ENCODE measurements at regions not wholly inside any gene's neighbourhood (a gene's known extent, or its start where the extent isn't known, plus 50 kb on each side); places are given as distances from the start of the nearest gene placed in this dataset.
A peak's percentile ranks its signal among the peaks of the same experiment; 100 is the strongest.
"Not testable (repeated sequence)": the region's sequence is repeated elsewhere in the genome, so short reads cannot be mapped to it uniquely, and the experiment has no call there.

DNA sequence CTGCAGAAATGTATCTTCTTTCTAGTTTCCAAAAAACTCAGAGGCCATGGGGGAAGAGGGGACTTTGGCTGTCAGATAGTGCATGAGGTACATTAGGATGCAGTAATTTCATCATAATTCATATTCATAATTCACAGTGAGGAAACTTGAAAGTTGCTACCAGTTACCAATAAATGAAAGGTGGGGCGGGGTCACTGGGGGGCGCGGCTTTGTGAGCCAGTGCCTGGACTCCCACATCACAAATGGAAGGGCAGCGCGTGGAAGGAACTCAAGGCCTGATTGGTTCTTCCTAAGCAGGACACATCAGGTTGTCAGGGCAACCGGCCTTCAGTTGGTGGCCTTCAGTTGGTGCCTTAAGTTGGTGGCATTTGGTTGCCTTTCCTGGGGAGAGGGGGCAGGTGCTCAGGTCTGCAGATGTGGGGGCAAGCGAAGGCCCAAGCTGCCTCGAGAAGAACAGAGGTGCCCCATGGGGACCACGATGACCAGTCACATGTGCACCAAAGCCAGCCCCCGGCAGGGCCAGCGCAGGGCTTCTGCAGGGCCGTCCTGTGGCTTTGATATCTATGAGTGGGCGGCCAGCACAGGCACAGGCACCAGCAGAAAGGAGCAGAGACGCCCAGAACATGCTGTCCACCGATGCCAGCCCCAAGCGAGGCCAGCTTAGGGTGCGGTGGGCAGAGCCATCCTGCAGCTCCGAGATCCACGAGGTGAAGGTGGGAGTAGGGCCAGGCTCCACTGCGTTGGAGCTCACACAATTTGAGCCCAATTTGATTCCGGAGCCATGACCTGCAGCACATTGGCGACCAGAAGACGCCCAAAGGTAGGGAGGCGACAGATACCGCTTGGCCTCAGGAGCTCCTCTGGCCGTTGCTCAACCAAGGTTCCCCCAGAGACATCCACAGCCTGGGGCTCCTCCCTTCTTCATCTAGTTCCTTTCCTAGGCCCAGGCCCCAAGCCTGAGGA is 3248.2 kb upstream of the OR11H1 start:
- DNase-seq; H3K4me2 ChIP-seq; H3F3A ChIP-seq (ENCODE audit: insufficient read depth, low read depth); CTCF ChIA-PET; H3K27me3 ChIP-seq (ENCODE audit: insufficient read depth, low read depth); H3K4me3 ChIP-seq; H2AFZ ChIP-seq; H3K79me2 ChIP-seq (ENCODE audit: low read depth); H3K9me2 ChIP-seq (ENCODE audit: insufficient read depth); H4K20me1 ChIP-seq (ENCODE audit: insufficient read depth); BruUV-seq (replicated peaks); H3K27ac ChIP-seq; H3K9me3 ChIP-seq (ENCODE audit: insufficient read depth, low read depth); POLR2A ChIA-PET (ENCODE audit: unreplicated experiment); H3K4me1 ChIP-seq (replicated peaks; ENCODE audit: insufficient read depth); intact Hi-C loops (cut with micrococcal nuclease; ENCODE audit: unreplicated experiment); H3K36me3 ChIP-seq (ENCODE audit: low read depth): not testable (repeated sequence)

DNA sequence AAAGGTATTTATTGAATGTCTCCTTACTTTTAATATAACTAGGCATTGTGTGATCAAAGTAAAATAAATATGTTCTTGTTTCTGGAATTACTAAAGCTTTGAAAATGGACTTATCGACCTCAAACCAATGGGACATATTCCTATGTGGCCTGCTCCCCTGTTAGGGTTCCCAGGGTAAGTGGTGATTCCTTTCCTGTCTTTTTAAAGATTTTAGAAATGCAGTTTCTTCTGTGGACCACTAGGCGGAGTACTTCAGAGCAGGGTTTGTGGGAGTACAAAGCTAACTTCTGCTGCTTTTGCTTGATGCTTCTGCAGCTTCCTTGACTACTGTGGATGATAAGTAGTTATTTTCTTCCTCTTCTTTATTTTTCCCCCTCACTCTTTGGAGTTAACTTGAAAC is 3243.3 kb upstream of the OR11H1 start:
- CTCF ChIA-PET: not testable (repeated sequence)

DNA sequence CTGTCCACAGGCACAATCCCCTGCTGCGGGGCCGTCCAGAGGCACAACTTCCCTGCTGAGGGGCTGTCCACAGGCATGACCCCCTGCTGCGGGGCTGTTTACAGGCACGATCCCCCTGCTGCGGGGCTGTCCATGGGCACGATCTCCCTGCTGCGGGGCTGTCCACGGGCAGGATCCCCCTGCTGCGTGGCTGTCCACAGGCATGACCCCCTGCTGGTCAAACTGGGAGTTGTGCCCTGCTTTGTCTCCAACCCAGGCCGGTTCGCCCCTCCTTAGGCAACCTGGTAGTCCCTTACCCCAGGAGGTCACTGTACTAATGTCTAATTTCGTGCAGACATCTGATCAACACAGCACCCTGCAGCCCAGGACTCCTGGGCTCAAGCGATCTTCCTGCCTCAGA is 3230.6 kb upstream of the OR11H1 start:
- H3K9me2 ChIP-seq (ENCODE audit: insufficient read depth); H3K4me3 ChIP-seq; H3K27me3 ChIP-seq (ENCODE audit: insufficient read depth, low read depth); H3K36me3 ChIP-seq (ENCODE audit: low read depth); DNase-seq; H4K20me1 ChIP-seq (ENCODE audit: insufficient read depth); H3K27ac ChIP-seq; POLR2A ChIA-PET (ENCODE audit: unreplicated experiment); H3K4me2 ChIP-seq; H3K9me3 ChIP-seq (ENCODE audit: insufficient read depth, low read depth); intact Hi-C loops (cut with micrococcal nuclease; ENCODE audit: unreplicated experiment); H2AFZ ChIP-seq; H3F3A ChIP-seq (ENCODE audit: insufficient read depth, low read depth); H3K79me2 ChIP-seq (ENCODE audit: low read depth); BruUV-seq (replicated peaks); CTCF ChIA-PET; H3K4me1 ChIP-seq (replicated peaks; ENCODE audit: insufficient read depth): not testable (repeated sequence)
- TF ChIP-seq, protein P1, sequence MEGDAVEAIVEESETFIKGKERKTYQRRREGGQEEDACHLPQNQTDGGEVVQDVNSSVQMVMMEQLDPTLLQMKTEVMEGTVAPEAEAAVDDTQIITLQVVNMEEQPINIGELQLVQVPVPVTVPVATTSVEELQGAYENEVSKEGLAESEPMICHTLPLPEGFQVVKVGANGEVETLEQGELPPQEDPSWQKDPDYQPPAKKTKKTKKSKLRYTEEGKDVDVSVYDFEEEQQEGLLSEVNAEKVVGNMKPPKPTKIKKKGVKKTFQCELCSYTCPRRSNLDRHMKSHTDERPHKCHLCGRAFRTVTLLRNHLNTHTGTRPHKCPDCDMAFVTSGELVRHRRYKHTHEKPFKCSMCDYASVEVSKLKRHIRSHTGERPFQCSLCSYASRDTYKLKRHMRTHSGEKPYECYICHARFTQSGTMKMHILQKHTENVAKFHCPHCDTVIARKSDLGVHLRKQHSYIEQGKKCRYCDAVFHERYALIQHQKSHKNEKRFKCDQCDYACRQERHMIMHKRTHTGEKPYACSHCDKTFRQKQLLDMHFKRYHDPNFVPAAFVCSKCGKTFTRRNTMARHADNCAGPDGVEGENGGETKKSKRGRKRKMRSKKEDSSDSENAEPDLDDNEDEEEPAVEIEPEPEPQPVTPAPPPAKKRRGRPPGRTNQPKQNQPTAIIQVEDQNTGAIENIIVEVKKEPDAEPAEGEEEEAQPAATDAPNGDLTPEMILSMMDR (conservative IDR thresholded peaks at IDR 0.05): 0 out of 2 replicates have a peak, but pooled peaks have one; percentile 31

More for the DNA sequence above, 3243.3 kb upstream of the OR11H1 start:
- H2AFZ ChIP-seq; H3K4me1 ChIP-seq (replicated peaks; ENCODE audit: insufficient read depth); H3K36me3 ChIP-seq (ENCODE audit: low read depth); H3K9me2 ChIP-seq (ENCODE audit: insufficient read depth); intact Hi-C loops (cut with micrococcal nuclease; ENCODE audit: unreplicated experiment); H3F3A ChIP-seq (ENCODE audit: insufficient read depth, low read depth); H3K4me3 ChIP-seq; H3K79me2 ChIP-seq (ENCODE audit: low read depth); H3K27me3 ChIP-seq (ENCODE audit: insufficient read depth, low read depth); BruUV-seq (replicated peaks); POLR2A ChIA-PET (ENCODE audit: unreplicated experiment); H3K27ac ChIP-seq; H3K4me2 ChIP-seq; H4K20me1 ChIP-seq (ENCODE audit: insufficient read depth); H3K9me3 ChIP-seq (ENCODE audit: insufficient read depth, low read depth): not testable (repeated sequence)
- DNase-seq: peak in 1 of 2 experiments; percentile 30
- TF ChIP-seq, protein P1 (conservative IDR thresholded peaks at IDR 0.05): peak; percentile 59
